OCI-LY3 (cell line): ENCODE measurements at regions not wholly inside any gene's neighbourhood (a gene's known extent, or its start where the extent isn't known, plus 50 kb on each side); places are given as distances from the start of the nearest gene placed in this dataset.

Experiments used
- CTCF ChIP-seq: fragments of 200-600, 300-600 bp; sonication (generic); IDR thresholded peaks from 2 replicates; pipeline ENCODE4 v1.5.1; 2014; ENCODE audit warnings: antibody characterized with exemption, low read length, low read depth
- EZH2phosphoT487 ChIP-seq: fragments of 200-600 bp; shearing (Covaris generic); IDR thresholded peaks from 2 replicates; pipeline ENCODE4 v1.6.1; 2018; ENCODE audit warnings: antibody characterized with exemption, mixed run types, low read depth

GRCh38 chr2:48147719-48148118 is 166.8 kb upstream of the FOXN2 start:
- TF ChIP-seq CTCF (no peak), EZH2phosphoT487 (no peak)
